ENCODE measurements at regions not wholly inside any gene's neighbourhood (a gene's known extent, or its start where the extent isn't known, plus 50 kb on each side); places are given as distances from the start of the nearest gene placed in this dataset.

DNA sequence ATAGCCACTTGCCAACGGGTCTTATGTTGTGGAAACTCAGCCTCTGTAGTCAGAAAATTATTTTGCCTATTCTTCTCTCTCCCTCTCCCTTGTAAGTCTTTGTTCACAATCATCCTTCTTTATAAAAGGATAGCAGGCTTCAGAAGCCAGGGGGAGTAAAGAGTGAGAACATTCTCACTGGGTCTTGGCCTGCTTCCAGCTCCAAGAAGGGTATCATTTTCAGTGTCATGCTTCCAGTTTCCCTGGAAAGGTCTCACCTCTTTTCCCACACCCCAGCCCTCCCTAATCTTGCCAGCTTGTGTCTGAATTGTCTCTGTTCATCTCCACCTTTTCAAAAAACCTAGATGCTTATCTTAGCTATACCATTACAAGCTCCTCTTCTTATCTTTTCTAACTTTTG is 346.2 kb upstream of the LRRC7 start:
- TF ChIP-seq CTCF (IDR thresholded peaks at IDR 0.05) (no peak), ZFX (IDR thresholded peaks at IDR 0.05; ENCODE audit: borderline replicate concordance) (no peak)

Data from 22Rv1 (cell line).